Fibroblast of the aortic adventitia (primary cell): ENCODE measurements at regions not wholly inside any gene's neighbourhood (a gene's known extent, or its start where the extent isn't known, plus 50 kb on each side); places are given as distances from the start of the nearest gene placed in this dataset.

Source experiments
- DNase-seq: peaks from one replicate; pipeline ENCODE4 v3.0.0-alpha.2; 2010; ENCODE audit warnings: low read depth
- H3K4me3 ChIP-seq: 2 replicates; pipeline ENCODE4 v1.5.1; 2011; ENCODE audit warnings: low read depth, mild to moderate bottlenecking, control low read depth, low read length, moderate library complexity
- TF ChIP-seq, protein P1 (sequence below): IDR thresholded peaks from 2 replicates; pipeline ENCODE4 v1.5.1; 2011; ENCODE audit warnings: mild to moderate bottlenecking, low read length, control low read depth, inconsistent platforms; ENCODE audit not compliant: insufficient read depth

- no peak overlapping the region for H3K4me3 ChIP-seq
- no peak for DNase-seq
- TF ChIP-seq, protein P1, sequence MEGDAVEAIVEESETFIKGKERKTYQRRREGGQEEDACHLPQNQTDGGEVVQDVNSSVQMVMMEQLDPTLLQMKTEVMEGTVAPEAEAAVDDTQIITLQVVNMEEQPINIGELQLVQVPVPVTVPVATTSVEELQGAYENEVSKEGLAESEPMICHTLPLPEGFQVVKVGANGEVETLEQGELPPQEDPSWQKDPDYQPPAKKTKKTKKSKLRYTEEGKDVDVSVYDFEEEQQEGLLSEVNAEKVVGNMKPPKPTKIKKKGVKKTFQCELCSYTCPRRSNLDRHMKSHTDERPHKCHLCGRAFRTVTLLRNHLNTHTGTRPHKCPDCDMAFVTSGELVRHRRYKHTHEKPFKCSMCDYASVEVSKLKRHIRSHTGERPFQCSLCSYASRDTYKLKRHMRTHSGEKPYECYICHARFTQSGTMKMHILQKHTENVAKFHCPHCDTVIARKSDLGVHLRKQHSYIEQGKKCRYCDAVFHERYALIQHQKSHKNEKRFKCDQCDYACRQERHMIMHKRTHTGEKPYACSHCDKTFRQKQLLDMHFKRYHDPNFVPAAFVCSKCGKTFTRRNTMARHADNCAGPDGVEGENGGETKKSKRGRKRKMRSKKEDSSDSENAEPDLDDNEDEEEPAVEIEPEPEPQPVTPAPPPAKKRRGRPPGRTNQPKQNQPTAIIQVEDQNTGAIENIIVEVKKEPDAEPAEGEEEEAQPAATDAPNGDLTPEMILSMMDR: no peak
These were observed 435.6 kb upstream of the HSF2 start for GRCh38 chr6:121963826-121964225.

GRCh38 chr6:121965739-121966138 lies 433.7 kb upstream of the HSF2 start:
- H3K4me3 ChIP-seq: no peak overlapping the region
- DNase-seq: peak; percentile 31
- TF ChIP-seq, protein P1: no peak

DNA sequence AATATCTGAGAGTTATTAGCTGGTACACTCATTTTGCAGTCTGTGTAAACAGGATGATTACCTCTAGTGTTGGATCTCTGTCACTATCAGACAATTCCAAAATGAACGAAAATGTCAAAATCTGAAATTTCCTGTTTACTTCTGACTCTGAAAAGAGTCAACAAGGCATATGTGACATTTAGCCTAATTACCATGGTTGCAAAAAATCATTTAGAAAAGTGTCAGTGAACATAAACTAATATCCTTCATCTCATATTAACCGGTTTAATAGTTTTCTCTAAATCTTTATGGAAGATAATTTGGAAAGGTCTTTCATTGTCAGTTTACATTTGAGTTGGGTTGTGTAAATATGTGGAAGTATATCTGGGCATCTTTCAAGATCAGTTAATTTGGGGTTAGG lies 431.8 kb upstream of the HSF2 start:
- H3K4me3 ChIP-seq: no peak overlapping the region
- no peak for DNase-seq
- TF ChIP-seq, protein P1: no peak

- peak; percentile 66 for DNase-seq
- TF ChIP-seq, protein P1: no peak
- H3K4me3 ChIP-seq: no peak overlapping the region
These were observed 427.5 kb upstream of the HSF2 start for GRCh38 chr6:121971931-121972335.

DNA sequence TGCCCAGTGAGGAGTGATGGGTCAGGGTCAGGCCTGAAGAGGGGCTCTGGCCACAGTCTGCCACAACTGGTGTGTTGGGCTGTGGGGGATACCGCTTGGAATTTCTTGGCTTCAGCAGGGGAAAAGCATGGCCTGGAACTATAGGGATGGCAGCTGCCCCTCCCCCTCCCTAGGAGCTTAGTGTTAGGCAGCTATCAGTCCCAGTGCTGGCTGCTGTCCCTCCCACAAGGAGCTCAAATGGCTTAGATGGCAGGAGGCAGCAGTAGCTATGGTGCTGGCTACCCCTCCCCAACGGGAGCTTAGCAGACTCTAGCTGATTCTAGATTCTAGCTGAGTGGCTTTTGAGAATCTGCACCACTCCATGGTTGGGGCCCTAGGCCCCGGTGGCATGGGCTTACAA lies 414.5 kb upstream of the HSF2 start:
- DNase-seq: no peak
- TF ChIP-seq, protein P1: no peak
- H3K4me3 ChIP-seq: no peak overlapping the region

DNA sequence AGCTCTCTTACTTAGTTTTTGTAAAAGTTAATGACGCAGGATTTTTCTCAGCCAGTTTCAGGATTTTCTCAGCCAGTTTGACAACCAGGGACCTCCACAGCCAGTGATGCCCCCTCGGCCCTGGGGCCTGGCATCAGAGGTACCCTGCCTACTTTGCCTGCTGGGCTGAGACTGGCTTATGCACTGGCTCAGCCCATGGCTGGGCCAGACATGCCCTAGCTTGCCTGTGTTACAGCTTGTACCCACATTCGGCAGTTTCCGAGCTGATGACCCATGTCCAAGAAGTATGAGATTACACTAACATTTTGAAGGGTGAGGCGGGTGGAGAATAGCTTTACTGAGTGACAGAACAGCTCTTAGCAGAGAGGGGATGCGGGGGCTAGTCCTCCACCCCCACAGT lies 406.1 kb upstream of the HSF2 start:
- no peak for DNase-seq
- TF ChIP-seq, protein P1: no peak
- no peak overlapping the region for H3K4me3 ChIP-seq

- no peak overlapping the region for H3K4me3 ChIP-seq
- TF ChIP-seq, protein P1: no peak
- no peak for DNase-seq
These were observed 404.5 kb upstream of the HSF2 start for GRCh38 chr6:121994919-121995318.
